ENCODE measurements at regions not wholly inside any gene's neighbourhood (a gene's known extent, or its start where the extent isn't known, plus 50 kb on each side); places are given as distances from the start of the nearest gene placed in this dataset.

DNA sequence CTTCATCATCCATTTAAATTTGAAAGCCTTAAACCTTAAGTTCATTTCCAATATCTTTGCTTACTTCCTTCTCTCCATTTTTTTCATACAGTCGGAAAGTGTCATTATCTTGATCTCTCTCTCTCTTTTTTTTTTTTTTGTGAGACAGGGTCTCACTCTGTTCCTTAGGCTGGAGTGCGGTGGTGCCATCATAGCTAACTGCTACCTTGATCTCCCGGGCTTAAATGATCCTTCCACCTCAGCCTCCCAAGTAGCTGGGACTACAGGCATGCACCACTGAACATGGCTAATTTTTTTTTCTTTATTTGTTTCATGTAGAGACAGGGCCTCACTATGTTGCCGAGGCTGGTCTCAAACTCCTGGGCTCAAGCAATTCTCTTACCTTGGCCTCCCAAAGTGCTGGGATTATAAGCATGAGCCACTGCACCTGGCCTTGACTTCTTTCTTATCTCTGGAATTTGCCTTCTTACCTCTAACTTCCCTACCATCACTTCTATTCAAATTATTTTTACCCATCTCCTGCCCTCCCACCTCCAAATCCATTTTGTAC, 222.2 kb downstream of the MYCN start:
- no peak overlapping the region for H2AFZ ChIP-seq (ENCODE audit: low read length)
- H3F3A ChIP-seq (ENCODE audit: low read depth) = no peaks in the 10 kb centered on the region
- H3K4me3 ChIP-seq (ENCODE audit: low read length, poor library complexity, severe bottlenecking) = no peak overlapping the region
- H3K9me2 ChIP-seq (replicated peaks; ENCODE audit: low read depth, low read length) = no peaks in the 10 kb centered on the region
- no peaks in the 10 kb centered on the region for H3K27me3 ChIP-seq (ENCODE audit: insufficient read depth, low read length, poor library complexity, severe bottlenecking)
- H3K9me3 ChIP-seq (ENCODE audit: insufficient read depth, low read depth, low read length) = no peaks in the 10 kb centered on the region
- TF ChIP-seq EZH2phosphoT487 (IDR thresholded peaks at IDR 0.05; ENCODE audit: borderline replicate concordance) = no peak
- TF ChIP-seq, protein P1, sequence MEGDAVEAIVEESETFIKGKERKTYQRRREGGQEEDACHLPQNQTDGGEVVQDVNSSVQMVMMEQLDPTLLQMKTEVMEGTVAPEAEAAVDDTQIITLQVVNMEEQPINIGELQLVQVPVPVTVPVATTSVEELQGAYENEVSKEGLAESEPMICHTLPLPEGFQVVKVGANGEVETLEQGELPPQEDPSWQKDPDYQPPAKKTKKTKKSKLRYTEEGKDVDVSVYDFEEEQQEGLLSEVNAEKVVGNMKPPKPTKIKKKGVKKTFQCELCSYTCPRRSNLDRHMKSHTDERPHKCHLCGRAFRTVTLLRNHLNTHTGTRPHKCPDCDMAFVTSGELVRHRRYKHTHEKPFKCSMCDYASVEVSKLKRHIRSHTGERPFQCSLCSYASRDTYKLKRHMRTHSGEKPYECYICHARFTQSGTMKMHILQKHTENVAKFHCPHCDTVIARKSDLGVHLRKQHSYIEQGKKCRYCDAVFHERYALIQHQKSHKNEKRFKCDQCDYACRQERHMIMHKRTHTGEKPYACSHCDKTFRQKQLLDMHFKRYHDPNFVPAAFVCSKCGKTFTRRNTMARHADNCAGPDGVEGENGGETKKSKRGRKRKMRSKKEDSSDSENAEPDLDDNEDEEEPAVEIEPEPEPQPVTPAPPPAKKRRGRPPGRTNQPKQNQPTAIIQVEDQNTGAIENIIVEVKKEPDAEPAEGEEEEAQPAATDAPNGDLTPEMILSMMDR (conservative IDR thresholded peaks at IDR 0.05; ENCODE audit: low read length) = no peak
- H3K4me1 ChIP-seq (ENCODE audit: insufficient read depth, low read length, poor library complexity, severe bottlenecking) = no peaks in the 10 kb centered on the region
- H3K9ac ChIP-seq (ENCODE audit: low read depth, low read length, poor library complexity, severe bottlenecking) = no peak overlapping the region
- no peak overlapping the region for H3K4me2 ChIP-seq (ENCODE audit: low read depth, low read length, poor library complexity, severe bottlenecking)
- H3K79me2 ChIP-seq (ENCODE audit: insufficient read depth, low read length) = no peaks in the 10 kb centered on the region
- no peaks in the 10 kb centered on the region for H3K36me3 ChIP-seq (ENCODE audit: insufficient read depth, low read length)
- no peaks in the 10 kb centered on the region for H4K20me1 ChIP-seq (ENCODE audit: insufficient read depth, low read length, poor library complexity, severe bottlenecking)

GRCh38 chr2:16161768-16162490, 221.6 kb downstream of the MYCN start:
- no peak overlapping the region for H3K4me2 ChIP-seq (ENCODE audit: low read depth, low read length, poor library complexity, severe bottlenecking)
- TF ChIP-seq EZH2phosphoT487 (IDR thresholded peaks at IDR 0.05; ENCODE audit: borderline replicate concordance) = no peak
- TF ChIP-seq, protein P1 (conservative IDR thresholded peaks at IDR 0.05; ENCODE audit: low read length) = no peak
- H3K4me1 ChIP-seq (ENCODE audit: insufficient read depth, low read length, poor library complexity, severe bottlenecking) = no peaks in the 10 kb centered on the region
- H4K20me1 ChIP-seq (ENCODE audit: insufficient read depth, low read length, poor library complexity, severe bottlenecking) = no peaks in the 10 kb centered on the region
- H3K9me2 ChIP-seq (replicated peaks; ENCODE audit: low read depth, low read length) = no peaks in the 10 kb centered on the region
- H3K36me3 ChIP-seq (ENCODE audit: insufficient read depth, low read length) = no peaks in the 10 kb centered on the region
- no peak overlapping the region for H3K4me3 ChIP-seq (ENCODE audit: low read length, poor library complexity, severe bottlenecking)
- H3K9ac ChIP-seq (ENCODE audit: low read depth, low read length, poor library complexity, severe bottlenecking) = no peak overlapping the region
- no peak overlapping the region for H2AFZ ChIP-seq (ENCODE audit: low read length)
- H3K9me3 ChIP-seq (ENCODE audit: insufficient read depth, low read depth, low read length) = no peaks in the 10 kb centered on the region
- no peaks in the 10 kb centered on the region for H3K27me3 ChIP-seq (ENCODE audit: insufficient read depth, low read length, poor library complexity, severe bottlenecking)
- no peaks in the 10 kb centered on the region for H3K79me2 ChIP-seq (ENCODE audit: insufficient read depth, low read length)
- no peaks in the 10 kb centered on the region for H3F3A ChIP-seq (ENCODE audit: low read depth)

DNA sequence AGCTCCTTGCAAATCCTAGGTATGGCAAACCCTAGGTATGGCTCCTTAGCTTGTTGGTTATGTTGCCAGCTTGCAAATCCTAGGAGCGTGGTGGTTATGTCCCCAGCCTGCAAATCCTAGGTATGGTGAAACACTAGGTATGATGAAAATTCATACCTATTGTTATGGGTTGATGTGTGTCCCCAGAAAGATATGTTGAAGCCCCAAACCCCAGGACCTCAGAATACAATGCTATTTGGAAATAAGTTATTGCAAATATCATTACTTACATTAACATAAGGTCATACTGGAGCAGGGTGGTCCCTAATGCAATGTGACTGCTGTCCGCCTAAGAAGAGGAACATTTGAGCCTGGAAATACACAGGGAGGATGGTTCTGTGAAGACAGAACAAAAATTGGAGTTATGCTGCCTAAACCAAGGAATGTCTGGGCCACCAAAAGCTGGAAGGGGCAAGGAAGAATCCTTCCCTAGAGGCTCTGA, 220.8 kb downstream of the MYCN start:
- TF ChIP-seq, protein P1 (conservative IDR thresholded peaks at IDR 0.05; ENCODE audit: low read length) = no peak
- no peak for TF ChIP-seq EZH2phosphoT487 (IDR thresholded peaks at IDR 0.05; ENCODE audit: borderline replicate concordance)
- H3K9ac ChIP-seq (ENCODE audit: low read depth, low read length, poor library complexity, severe bottlenecking) = no peak overlapping the region
- no peak overlapping the region for H3K4me2 ChIP-seq (ENCODE audit: low read depth, low read length, poor library complexity, severe bottlenecking)
- no peaks in the 10 kb centered on the region for H3F3A ChIP-seq (ENCODE audit: low read depth)
- H3K36me3 ChIP-seq (ENCODE audit: insufficient read depth, low read length) = no peaks in the 10 kb centered on the region
- no peaks in the 10 kb centered on the region for H3K9me2 ChIP-seq (replicated peaks; ENCODE audit: low read depth, low read length)
- H3K27me3 ChIP-seq (ENCODE audit: insufficient read depth, low read length, poor library complexity, severe bottlenecking) = no peaks in the 10 kb centered on the region
- no peaks in the 10 kb centered on the region for H3K9me3 ChIP-seq (ENCODE audit: insufficient read depth, low read depth, low read length)
- H3K4me1 ChIP-seq (ENCODE audit: insufficient read depth, low read length, poor library complexity, severe bottlenecking) = no peaks in the 10 kb centered on the region
- H3K79me2 ChIP-seq (ENCODE audit: insufficient read depth, low read length) = no peaks in the 10 kb centered on the region
- no peaks in the 10 kb centered on the region for H4K20me1 ChIP-seq (ENCODE audit: insufficient read depth, low read length, poor library complexity, severe bottlenecking)
- no peak overlapping the region for H3K4me3 ChIP-seq (ENCODE audit: low read length, poor library complexity, severe bottlenecking)
- H2AFZ ChIP-seq (ENCODE audit: low read length) = no peak overlapping the region
